ENCODE measurements at regions not wholly inside any gene's neighbourhood (a gene's known extent, or its start where the extent isn't known, plus 50 kb on each side); places are given as distances from the start of the nearest gene placed in this dataset.
"Not testable (repeated sequence)": the region's sequence is repeated elsewhere in the genome, so short reads cannot be mapped to it uniquely, and the experiment has no call there.

DNA sequence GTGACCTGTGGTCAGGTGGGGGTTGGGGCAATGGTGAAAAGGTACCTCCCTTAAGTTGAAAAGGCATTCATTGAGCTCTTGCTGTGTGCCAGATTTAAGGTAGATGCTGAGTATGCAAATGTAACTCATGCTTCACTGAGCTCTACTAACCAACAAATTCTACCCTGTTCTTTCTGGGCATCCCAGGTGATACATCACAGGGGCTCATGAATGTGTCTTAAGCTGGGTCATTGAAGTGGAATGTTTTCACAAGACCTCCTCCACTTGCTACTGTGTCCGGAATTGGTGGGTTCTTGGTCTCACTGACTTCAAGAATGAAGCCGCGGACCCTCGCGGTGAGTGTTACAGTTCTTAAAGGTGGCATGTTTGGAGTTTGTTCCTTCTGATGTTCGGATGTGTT is 362.8 kb upstream of the ZNF462 start:
- H3K4me3 ChIP-seq (ENCODE audit: control insufficient read depth in 1 of 2, extremely low read depth in 1 of 2, low read length in 1 of 2): no peak overlapping the region
- WGBS (ENCODE audit: insufficient coverage): 100% methylated on average over 2 of the region's 6 CpGs
- no peak overlapping the region for H3K27ac ChIP-seq (ENCODE audit: low read length)
- H3K4me1 ChIP-seq (ENCODE audit: control insufficient read depth in 1 of 2, extremely low read depth in 1 of 2, insufficient read depth in 2 of 2, low read length in 2 of 2): no peaks in the 10 kb centered on the region
- H3K4me1 Mint-ChIP-seq: no peaks in the 10 kb centered on the region
- POLR2A ChIA-PET: no interaction called here
- no peaks in the 10 kb centered on the region for H3K36me3 Mint-ChIP-seq
- no peaks in the 10 kb centered on the region for H3K27me3 ChIP-seq (replicated peaks in 1 of 2; ENCODE audit: control insufficient read depth in 2 of 2, extremely low read depth in 1 of 2, insufficient read depth in 2 of 2, low read length in 1 of 2)
- H3K4me3 Mint-ChIP-seq: no peak overlapping the region
- no peaks in the 10 kb centered on the region for H3K36me3 ChIP-seq (ENCODE audit: control insufficient read depth in 2 of 2, extremely low read depth in 1 of 2, insufficient read depth in 1 of 2, low read length in 1 of 2)
- no peaks in the 10 kb centered on the region for H3K9me3 ChIP-seq
- no peak for ATAC-seq (replicated peaks in 1 of 4)
- peaks cover 11 to 16% (median 12%) of the 10 kb centered on the region in 3 donors for H3K9me3 Mint-ChIP-seq
- no peak for DNase-seq
- H3K27ac Mint-ChIP-seq: no peak overlapping the region
- CTCF ChIA-PET: no interaction called here
- no peaks in the 10 kb centered on the region for H3K27me3 Mint-ChIP-seq

DNA sequence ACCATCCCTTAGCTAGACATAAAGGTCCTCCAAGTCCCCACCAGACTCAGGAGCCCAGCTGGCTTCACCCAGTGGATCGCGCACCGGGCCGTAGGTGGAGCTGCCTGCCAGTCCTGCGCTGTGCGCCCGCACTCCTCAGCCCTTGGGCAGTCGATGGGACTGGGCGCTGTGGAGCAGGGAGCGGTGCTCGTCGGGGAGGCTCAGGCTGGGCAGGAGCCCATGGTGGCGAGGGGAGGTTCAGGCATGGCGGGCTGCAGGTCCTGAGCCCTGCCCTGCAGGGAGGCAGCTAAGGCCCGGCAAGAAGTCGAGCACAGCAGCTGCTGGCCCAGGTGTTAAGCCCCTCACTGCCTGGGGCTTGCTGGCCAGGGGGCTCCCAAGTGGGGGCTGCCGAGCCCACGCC is 361.8 kb upstream of the ZNF462 start:
- peaks cover 7 to 16% (median 7%) of the 10 kb centered on the region in 3 donors for H3K9me3 Mint-ChIP-seq
- 93% methylated on average over 18 of the region's 18 CpGs for WGBS (ENCODE audit: insufficient coverage)
- POLR2A ChIA-PET; ATAC-seq (replicated peaks in 1 of 4); H3K9me3 ChIP-seq; H3K27me3 ChIP-seq (replicated peaks in 1 of 2; ENCODE audit: control insufficient read depth in 2 of 2, extremely low read depth in 1 of 2, insufficient read depth in 2 of 2, low read length in 1 of 2); H3K27ac ChIP-seq (ENCODE audit: low read length); H3K4me1 Mint-ChIP-seq; H3K36me3 ChIP-seq (ENCODE audit: control insufficient read depth in 2 of 2, extremely low read depth in 1 of 2, insufficient read depth in 1 of 2, low read length in 1 of 2); H3K27me3 Mint-ChIP-seq; H3K36me3 Mint-ChIP-seq; H3K4me3 Mint-ChIP-seq; H3K4me3 ChIP-seq (ENCODE audit: control insufficient read depth in 1 of 2, extremely low read depth in 1 of 2, low read length in 1 of 2); H3K27ac Mint-ChIP-seq; DNase-seq; H3K4me1 ChIP-seq (ENCODE audit: control insufficient read depth in 1 of 2, extremely low read depth in 1 of 2, insufficient read depth in 2 of 2, low read length in 2 of 2); CTCF ChIA-PET: not testable (repeated sequence)

DNA sequence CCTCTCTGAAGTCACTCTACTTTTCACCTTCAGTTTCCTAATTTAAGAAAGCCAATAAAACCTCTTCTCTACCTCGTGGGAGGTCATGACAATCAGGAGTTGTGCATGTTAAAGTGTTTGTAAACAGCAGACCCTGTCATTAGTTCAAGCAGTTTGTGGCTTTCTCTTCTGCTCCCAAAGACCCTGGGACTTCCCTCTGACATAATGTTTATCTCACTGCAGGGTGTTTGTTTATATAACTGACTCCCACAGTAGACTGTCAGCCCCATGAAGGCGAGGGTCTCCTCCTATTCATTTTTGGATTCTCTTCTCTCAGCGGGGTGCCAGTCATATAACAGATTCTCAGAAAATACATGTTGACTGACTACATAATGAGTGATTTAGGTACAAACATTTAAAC is 360.0 kb upstream of the ZNF462 start:
- no peak for ATAC-seq (replicated peaks in 1 of 4)
- H3K4me1 Mint-ChIP-seq: no peaks in the 10 kb centered on the region

DNA sequence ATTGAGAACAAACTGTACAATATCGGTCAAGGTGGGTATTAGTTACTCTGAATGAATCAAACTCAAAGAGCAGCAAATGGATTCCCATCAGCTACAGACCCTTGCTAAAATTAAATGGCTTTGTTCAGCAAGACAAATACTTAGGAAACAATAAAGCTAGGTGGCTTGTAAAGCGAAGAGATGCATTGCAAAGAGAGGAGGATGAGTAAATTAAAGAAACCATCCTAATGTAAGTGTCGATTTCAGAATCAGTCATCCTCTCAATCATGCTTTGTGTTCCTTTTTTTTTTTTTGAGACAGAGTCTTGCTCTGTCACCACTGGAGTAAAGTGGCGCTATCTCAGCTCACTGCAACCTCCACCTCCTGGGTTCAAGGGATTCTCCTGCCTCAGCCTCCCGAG is 359.2 kb upstream of the ZNF462 start:
- Mint-ChIP-seq H3K36me3 (no peaks in the 10 kb centered on the region), H3K27me3 (no peaks in the 10 kb centered on the region), H3K4me3 (no peak overlapping the region), H3K4me1 (no peaks in the 10 kb centered on the region), H3K9me3 (peaks cover 7 to 16% (median 8%) of the 10 kb centered on the region in 3 donors), H3K27ac (no peak overlapping the region)
- POLR2A ChIA-PET: no interaction called here
- CTCF ChIA-PET: no interaction called here
- ATAC-seq (replicated peaks in 1 of 4) (no peak), DNase-seq (no peak)
- H3K4me3 ChIP-seq (ENCODE audit: control insufficient read depth in 1 of 2, extremely low read depth in 1 of 2, low read length in 1 of 2): no peak overlapping the region
- H3K36me3 ChIP-seq (ENCODE audit: control insufficient read depth in 2 of 2, extremely low read depth in 1 of 2, insufficient read depth in 1 of 2, low read length in 1 of 2): no peaks in the 10 kb centered on the region
- no peaks in the 10 kb centered on the region for H3K4me1 ChIP-seq (ENCODE audit: control insufficient read depth in 1 of 2, extremely low read depth in 1 of 2, insufficient read depth in 2 of 2, low read length in 2 of 2)
- H3K27me3 ChIP-seq (replicated peaks in 1 of 2; ENCODE audit: control insufficient read depth in 2 of 2, extremely low read depth in 1 of 2, insufficient read depth in 2 of 2, low read length in 1 of 2): no peaks in the 10 kb centered on the region
- 60% methylated on average over 1 of the region's 5 CpGs for WGBS (ENCODE audit: insufficient coverage)
- H3K27ac ChIP-seq (ENCODE audit: low read length): no peak overlapping the region
- H3K9me3 ChIP-seq: no peaks in the 10 kb centered on the region

More for the DNA sequence above, 360.0 kb upstream of the ZNF462 start:
- H3K9me3 ChIP-seq: no peaks in the 10 kb centered on the region
- Mint-ChIP-seq H3K36me3 (no peaks in the 10 kb centered on the region), H3K4me3 (no peak overlapping the region), H3K27me3 (no peaks in the 10 kb centered on the region), H3K9me3 (peaks cover 8 to 19% (median 8%) of the 10 kb centered on the region in 3 donors), H3K27ac (no peak overlapping the region)
- no peak for DNase-seq
- no CpG with 5 or more reads among the region's 3 CpGs for WGBS (ENCODE audit: insufficient coverage)
- no peak overlapping the region for H3K4me3 ChIP-seq (ENCODE audit: control insufficient read depth in 1 of 2, extremely low read depth in 1 of 2, low read length in 1 of 2)
- H3K36me3 ChIP-seq (ENCODE audit: control insufficient read depth in 2 of 2, extremely low read depth in 1 of 2, insufficient read depth in 1 of 2, low read length in 1 of 2): no peaks in the 10 kb centered on the region
- no peaks in the 10 kb centered on the region for H3K27me3 ChIP-seq (replicated peaks in 1 of 2; ENCODE audit: control insufficient read depth in 2 of 2, extremely low read depth in 1 of 2, insufficient read depth in 2 of 2, low read length in 1 of 2)
- H3K4me1 ChIP-seq (ENCODE audit: control insufficient read depth in 1 of 2, extremely low read depth in 1 of 2, insufficient read depth in 2 of 2, low read length in 2 of 2): no peaks in the 10 kb centered on the region
- ChIA-PET CTCF (no interaction called here), POLR2A (no interaction called here)
- H3K27ac ChIP-seq (ENCODE audit: low read length): no peak overlapping the region

DNA sequence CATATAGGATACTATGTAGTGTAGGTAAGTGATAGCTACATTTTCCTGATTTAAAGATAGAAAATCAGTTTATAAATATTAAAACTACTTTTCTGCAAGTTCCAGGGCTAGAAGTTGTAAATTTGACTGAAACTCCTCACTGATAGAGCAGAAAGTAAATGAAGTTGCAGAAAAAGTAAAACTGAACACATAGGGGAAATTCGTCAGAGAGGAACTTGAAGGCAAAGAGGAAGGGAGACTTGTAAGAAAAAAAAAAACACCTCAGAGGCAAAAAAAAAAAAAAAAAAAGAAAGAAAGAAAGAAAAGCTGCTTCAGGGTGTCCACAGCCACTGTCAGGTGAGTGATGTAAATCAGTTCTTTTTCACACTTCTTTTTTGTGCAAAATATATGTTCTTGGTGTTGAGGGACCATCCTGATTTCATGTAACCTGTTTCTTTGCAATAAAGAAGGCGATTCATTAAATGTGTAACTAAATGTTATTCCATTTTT is 336.2 kb upstream of the ZNF462 start:
- no peaks in the 10 kb centered on the region for H3K27me3 Mint-ChIP-seq
- POLR2A ChIA-PET: interaction anchor here in 1 of 2 donors (0.5 kb wide), 1 partner anchor 93 kb away, joined by 3 read pairs; no protein-coding TSS in a partner anchor
- Histone ChIP-seq H3K27ac (ENCODE audit: low read length) (no peak overlapping the region), H3K9me3 (no peaks in the 10 kb centered on the region), H3K4me1 (ENCODE audit: control insufficient read depth in 1 of 2, extremely low read depth in 1 of 2, insufficient read depth in 2 of 2, low read length in 2 of 2) (no peaks in the 10 kb centered on the region), H3K27me3 (replicated peaks in 1 of 2; ENCODE audit: control insufficient read depth in 2 of 2, extremely low read depth in 1 of 2, insufficient read depth in 2 of 2, low read length in 1 of 2) (no peaks in the 10 kb centered on the region), H3K4me3 (ENCODE audit: control insufficient read depth in 1 of 2, extremely low read depth in 1 of 2, low read length in 1 of 2) (no peak overlapping the region), H3K36me3 (ENCODE audit: control insufficient read depth in 2 of 2, extremely low read depth in 1 of 2, insufficient read depth in 1 of 2, low read length in 1 of 2) (no peaks in the 10 kb centered on the region)
- CTCF ChIA-PET: interaction anchor here (0.5 to 0.6 kb wide), 2 partner anchors 268 to 1459 kb away, joined by 3 to 7 read pairs; no protein-coding TSS in a partner anchor
- no peak overlapping the region for H3K27ac Mint-ChIP-seq
- no peak overlapping the region for H3K4me3 Mint-ChIP-seq
- DNase-seq (no peak), ATAC-seq (replicated peaks in 1 of 4) (no peak)
- H3K36me3 Mint-ChIP-seq: no peaks in the 10 kb centered on the region
- H3K9me3 Mint-ChIP-seq: peaks cover 2 to 23% (median 9%) of the 10 kb centered on the region in 3 donors
- WGBS (ENCODE audit: insufficient coverage): no CpG with 5 or more reads among the region's 2 CpGs
- no peaks in the 10 kb centered on the region for H3K4me1 Mint-ChIP-seq

DNA sequence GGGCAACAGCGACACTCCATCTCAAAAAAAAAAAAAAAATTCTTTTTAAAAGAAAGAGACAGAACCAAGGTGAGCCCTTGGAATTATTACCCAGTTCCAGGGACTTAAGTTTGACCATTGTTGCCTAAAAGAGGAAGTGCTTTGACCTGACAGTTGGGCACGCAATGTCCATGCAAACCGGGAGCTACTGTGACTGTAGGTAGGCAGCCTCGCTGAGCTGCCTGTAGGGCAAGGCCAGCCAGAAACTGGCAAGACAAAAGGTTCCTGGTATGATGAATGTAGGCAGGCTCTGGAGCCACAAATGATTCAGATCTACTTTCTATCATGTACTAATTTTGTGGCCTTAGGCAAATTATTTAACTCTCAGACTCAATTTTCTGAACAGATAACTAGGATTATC is 334.8 kb upstream of the ZNF462 start:
- 90% methylated on average over 3 of the region's 4 CpGs for WGBS (ENCODE audit: insufficient coverage)
- CTCF ChIA-PET: no interaction called here
- POLR2A ChIA-PET: no interaction called here

DNA sequence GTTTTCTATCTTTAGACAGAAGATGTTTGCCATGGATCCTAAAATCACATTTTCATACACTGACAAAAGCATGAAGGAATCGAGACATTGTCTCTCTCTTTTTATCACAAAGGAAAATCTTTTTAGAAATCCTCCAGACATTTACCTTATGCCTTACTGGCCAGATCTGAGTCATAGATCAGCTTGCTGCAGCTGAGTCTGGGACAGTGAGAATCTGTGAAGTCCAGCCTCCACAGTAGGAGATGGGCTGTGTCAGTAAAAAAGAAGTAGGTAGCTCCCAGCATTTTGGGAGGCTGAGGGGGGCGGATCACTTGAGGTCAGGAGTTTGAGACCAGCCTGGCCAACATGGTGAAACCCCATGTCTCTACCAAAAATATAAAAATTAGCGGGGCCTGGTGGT is 333.4 kb upstream of the ZNF462 start:
- WGBS (ENCODE audit: insufficient coverage): no CpG with 5 or more reads among the region's 3 CpGs
- POLR2A ChIA-PET: no interaction called here

More for the DNA sequence above, 334.8 kb upstream of the ZNF462 start:
- Mint-ChIP-seq H3K4me3 (no peak overlapping the region), H3K4me1 (no peaks in the 10 kb centered on the region), H3K27ac (no peak overlapping the region), H3K36me3 (no peaks in the 10 kb centered on the region), H3K27me3 (no peaks in the 10 kb centered on the region), H3K9me3 (peaks cover 2 to 34% (median 9%) of the 10 kb centered on the region in 3 donors)
- H3K4me3 ChIP-seq (ENCODE audit: control insufficient read depth in 1 of 2, extremely low read depth in 1 of 2, low read length in 1 of 2): no peak overlapping the region
- H3K36me3 ChIP-seq (ENCODE audit: control insufficient read depth in 2 of 2, extremely low read depth in 1 of 2, insufficient read depth in 1 of 2, low read length in 1 of 2): no peaks in the 10 kb centered on the region
- no peaks in the 10 kb centered on the region for H3K4me1 ChIP-seq (ENCODE audit: control insufficient read depth in 1 of 2, extremely low read depth in 1 of 2, insufficient read depth in 2 of 2, low read length in 2 of 2)
- no peaks in the 10 kb centered on the region for H3K27me3 ChIP-seq (replicated peaks in 1 of 2; ENCODE audit: control insufficient read depth in 2 of 2, extremely low read depth in 1 of 2, insufficient read depth in 2 of 2, low read length in 1 of 2)
- no peak overlapping the region for H3K27ac ChIP-seq (ENCODE audit: low read length)
- no peak for DNase-seq
- no peak for ATAC-seq (replicated peaks in 1 of 4)
- H3K9me3 ChIP-seq: no peaks in the 10 kb centered on the region

More for the DNA sequence above, 333.4 kb upstream of the ZNF462 start:
- DNase-seq: no peak
- Histone ChIP-seq H3K9me3 (no peaks in the 10 kb centered on the region), H3K36me3 (ENCODE audit: control insufficient read depth in 2 of 2, extremely low read depth in 1 of 2, insufficient read depth in 1 of 2, low read length in 1 of 2) (no peaks in the 10 kb centered on the region), H3K27ac (ENCODE audit: low read length) (no peak overlapping the region), H3K4me3 (ENCODE audit: control insufficient read depth in 1 of 2, extremely low read depth in 1 of 2, low read length in 1 of 2) (no peak overlapping the region), H3K27me3 (replicated peaks in 1 of 2; ENCODE audit: control insufficient read depth in 2 of 2, extremely low read depth in 1 of 2, insufficient read depth in 2 of 2, low read length in 1 of 2) (no peaks in the 10 kb centered on the region), H3K4me1 (ENCODE audit: control insufficient read depth in 1 of 2, extremely low read depth in 1 of 2, insufficient read depth in 2 of 2, low read length in 2 of 2) (no peaks in the 10 kb centered on the region)
- Mint-ChIP-seq H3K4me1 (no peaks in the 10 kb centered on the region), H3K36me3 (no peaks in the 10 kb centered on the region), H3K4me3 (no peak overlapping the region), H3K27ac (no peak overlapping the region), H3K9me3 (peaks cover 2 to 32% (median 2%) of the 10 kb centered on the region in 3 donors), H3K27me3 (no peaks in the 10 kb centered on the region)
- CTCF ChIA-PET: interaction anchor here in 1 of 2 donors (0.5 kb wide), 1 partner anchor 17 kb away, joined by 7 read pairs; no protein-coding TSS in a partner anchor
- ATAC-seq (replicated peaks in 1 of 4): no peak

All from T-cell (primary cell).